ENCODE measurements at regions not wholly inside any gene's neighbourhood (a gene's known extent, or its start where the extent isn't known, plus 50 kb on each side); places are given as distances from the start of the nearest gene placed in this dataset.

GRCh38 chr3:27632431-27633223 is 89.5 kb downstream of the EOMES start:
- peak overlapping the region; percentile 55 for H3K4me3 ChIP-seq (ENCODE audit: low read depth, low read length)
- no peak for DNase-seq (ENCODE audit: low read depth)
- TF ChIP-seq CTCF (IDR thresholded peaks at IDR 0.05; ENCODE audit: low read depth, low read length, missing control alignments), result no peak

GRCh38 chr3:27630885-27631284 is 91.2 kb downstream of the EOMES start:
- no peak for TF ChIP-seq CTCF (IDR thresholded peaks at IDR 0.05; ENCODE audit: low read depth, low read length, missing control alignments)
- DNase-seq (ENCODE audit: low read depth), result no peak
- no peak overlapping the region for H3K4me3 ChIP-seq (ENCODE audit: low read depth, low read length)

- DNase-seq (ENCODE audit: low read depth), result no peak
- H3K4me3 ChIP-seq (ENCODE audit: low read depth, low read length), result no peak overlapping the region
- no peak for TF ChIP-seq CTCF (IDR thresholded peaks at IDR 0.05; ENCODE audit: low read depth, low read length, missing control alignments)
These were observed 92.8 kb downstream of the EOMES start for GRCh38 chr3:27629366-27629765.

GRCh38 chr3:27628026-27628750 is 93.9 kb downstream of the EOMES start:
- no peak for DNase-seq (ENCODE audit: low read depth)
- H3K4me3 ChIP-seq (ENCODE audit: low read depth, low read length), result no peak overlapping the region
- TF ChIP-seq CTCF (IDR thresholded peaks at IDR 0.05; ENCODE audit: low read depth, low read length, missing control alignments), result no peak

- no peak for TF ChIP-seq CTCF (IDR thresholded peaks at IDR 0.05; ENCODE audit: low read depth, low read length, missing control alignments)
- no peak overlapping the region for H3K4me3 ChIP-seq (ENCODE audit: low read depth, low read length)
- DNase-seq (ENCODE audit: low read depth), result no peak
These were observed 95.5 kb downstream of the EOMES start for GRCh38 chr3:27626596-27627118.

GRCh38 chr3:27625864-27626263 is 96.3 kb downstream of the EOMES start:
- no peak for DNase-seq (ENCODE audit: low read depth)
- TF ChIP-seq CTCF (IDR thresholded peaks at IDR 0.05; ENCODE audit: low read depth, low read length, missing control alignments), result no peak
- no peak overlapping the region for H3K4me3 ChIP-seq (ENCODE audit: low read depth, low read length)

Data from GM12864 (cell line).